HG03039 (cell line): ENCODE measurements at regions not wholly inside any gene's neighbourhood (a gene's known extent, or its start where the extent isn't known, plus 50 kb on each side); places are given as distances from the start of the nearest gene placed in this dataset.
"Not testable (repeated sequence)": the region's sequence is repeated elsewhere in the genome, so short reads cannot be mapped to it uniquely, and the experiment has no call there.

Source experiments
- ATAC-seq: cut with Tn5 transposase; IDR thresholded peaks from one replicate; pipeline ENCODE4 v1.9.1; 2021; ENCODE audit warnings: mild to moderate bottlenecking, moderate library complexity; ENCODE audit not compliant: unreplicated experiment

DNA sequence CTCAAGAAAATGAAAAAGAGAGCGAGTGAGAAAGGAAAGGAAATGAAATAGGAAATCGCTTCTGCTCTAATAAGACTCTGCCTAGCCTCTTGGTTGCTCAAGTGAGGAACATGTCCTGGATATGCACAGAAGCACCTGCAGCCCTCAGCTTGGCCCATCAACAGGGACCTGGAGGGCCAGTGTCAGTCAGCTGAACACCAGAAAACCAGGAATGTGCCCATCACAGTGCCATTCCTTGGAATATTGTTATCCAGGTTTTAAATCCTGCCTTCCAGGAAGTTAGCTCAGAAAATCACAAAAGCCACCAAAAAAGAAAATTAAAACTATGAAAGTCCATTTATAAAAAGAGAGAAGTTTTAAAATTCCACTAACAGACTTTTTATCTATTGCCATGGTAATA is 173.4 kb upstream of the TPM1 start:
- no peak for ATAC-seq

DNA sequence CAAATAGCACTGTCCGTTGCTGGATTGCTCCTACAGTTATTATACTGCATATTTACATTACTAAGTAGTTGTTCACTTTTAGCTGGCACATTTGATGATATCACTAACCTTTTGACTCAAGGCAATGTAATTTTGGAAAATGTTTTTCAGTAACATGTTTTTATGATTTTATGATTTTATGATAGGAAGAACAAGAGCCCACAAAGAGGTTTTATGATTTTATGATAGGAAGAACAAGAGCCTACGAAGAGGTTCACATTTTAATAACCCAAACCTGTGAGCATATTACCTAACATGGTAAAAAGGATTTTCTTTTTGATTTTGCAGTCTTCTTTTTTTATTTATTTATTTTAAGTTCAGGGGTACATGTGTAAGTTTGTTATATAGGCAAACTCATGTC is 172.3 kb upstream of the TPM1 start:
- ATAC-seq, result no peak

DNA sequence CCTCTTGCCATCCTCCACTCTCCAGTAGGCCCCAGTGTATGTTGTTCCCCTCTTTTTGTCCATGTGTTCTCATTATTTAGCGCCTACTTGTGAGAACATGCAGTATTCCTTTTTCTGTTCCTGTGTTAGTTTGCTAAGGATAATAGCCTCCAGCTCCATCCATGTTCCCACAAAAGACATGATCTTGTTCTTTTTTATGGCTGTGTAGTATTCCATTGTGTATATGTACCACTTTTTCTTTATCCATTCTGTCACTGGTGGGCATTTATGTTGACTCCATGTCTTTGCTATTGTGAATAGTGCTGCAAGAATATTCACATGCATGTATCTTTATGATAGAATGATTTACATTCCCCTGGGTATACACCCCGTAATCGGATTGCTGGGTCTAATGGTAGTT is 171.8 kb upstream of the TPM1 start:
- not testable (repeated sequence) for ATAC-seq

GRCh38 chr15:62873203-62873602 is 169.3 kb upstream of the TPM1 start:
- ATAC-seq, result no peak

GRCh38 chr15:62874064-62874463 is 168.5 kb upstream of the TPM1 start:
- ATAC-seq, result no peak

DNA sequence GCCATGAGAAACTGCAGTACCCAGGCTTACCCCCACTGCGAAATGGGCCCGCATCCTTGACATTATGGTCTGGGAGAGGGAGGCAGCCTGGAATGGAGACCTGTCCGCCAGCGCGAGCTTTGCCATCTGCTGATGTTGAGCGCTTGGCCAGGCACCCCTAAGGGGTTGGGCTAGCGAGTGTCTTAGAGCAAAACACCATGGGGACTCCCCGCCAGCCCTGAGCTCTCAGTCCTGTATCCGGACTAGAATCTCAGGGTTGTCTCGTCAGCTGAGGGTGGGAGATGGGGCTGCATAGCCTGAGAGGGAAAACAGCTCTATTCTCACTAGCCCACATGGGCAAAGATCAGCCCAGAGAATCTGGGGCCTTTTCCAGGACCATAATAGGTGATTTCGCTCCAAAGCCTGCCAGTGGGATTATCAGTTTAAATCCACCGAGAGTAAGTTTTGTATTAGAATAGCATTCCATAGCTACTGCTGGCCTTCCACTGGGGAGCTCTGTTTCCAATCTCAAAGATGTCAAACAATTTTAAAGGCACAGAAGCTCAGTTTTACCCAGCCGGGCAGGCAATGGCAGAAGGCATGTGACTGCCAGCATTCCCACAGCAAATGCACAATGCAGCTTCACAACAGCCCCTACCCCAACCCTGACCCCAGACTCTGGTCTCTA is 167.5 kb upstream of the TPM1 start:
- ATAC-seq, result no peak

- no peak for ATAC-seq
Measured at GRCh38 chr15:62875626-62876021, 166.9 kb upstream of the TPM1 start.

DNA sequence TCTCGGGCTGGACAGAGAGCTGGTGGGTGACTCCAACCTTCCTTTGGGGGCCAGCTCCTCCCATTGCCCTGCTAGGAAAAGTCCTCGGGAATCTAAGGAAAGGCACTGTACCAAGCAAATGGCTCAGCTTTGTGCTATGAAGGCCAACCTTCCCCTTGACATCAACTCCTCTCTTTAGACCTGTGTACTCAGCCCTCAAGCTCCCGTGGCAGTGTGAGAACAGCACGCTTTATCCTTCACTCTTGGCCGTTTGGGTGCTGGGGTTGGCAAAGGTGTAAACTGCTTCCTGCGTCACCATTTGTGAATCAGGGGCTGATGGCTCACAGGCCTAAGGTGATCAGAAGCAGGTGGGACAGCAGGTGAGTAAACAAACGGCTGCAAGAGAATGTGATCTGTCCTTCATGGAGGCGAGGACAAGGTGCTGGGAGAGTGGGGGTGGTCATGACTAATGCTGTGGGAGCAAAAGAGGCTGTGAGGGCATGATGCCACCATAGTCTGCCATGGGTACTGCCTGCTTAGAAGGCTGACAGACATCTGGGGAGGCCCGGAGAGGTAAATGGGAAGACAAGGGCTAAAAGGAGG is 165.2 kb upstream of the TPM1 start:
- no peak for ATAC-seq

GRCh38 chr15:62878070-62878469 is 164.5 kb upstream of the TPM1 start:
- no peak for ATAC-seq

DNA sequence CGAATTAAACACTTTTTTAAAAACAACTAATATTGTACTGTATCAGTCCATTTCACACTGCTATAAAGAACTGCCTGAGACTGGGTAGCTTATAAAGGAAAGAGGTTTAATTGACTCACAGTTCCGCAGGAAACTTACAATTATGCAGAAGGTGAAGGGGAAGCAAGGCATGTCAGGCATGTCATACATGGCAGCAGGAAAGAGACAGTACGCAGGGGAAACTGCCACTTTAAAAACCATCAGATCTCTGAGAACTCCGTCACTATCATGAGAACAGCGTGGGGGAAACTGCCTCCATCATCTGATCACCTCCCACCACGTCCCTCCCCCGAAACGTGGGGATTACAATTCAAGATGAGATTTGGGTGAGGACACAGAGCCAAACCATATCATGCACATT is 162.8 kb upstream of the TPM1 start:
- ATAC-seq, result no peak

DNA sequence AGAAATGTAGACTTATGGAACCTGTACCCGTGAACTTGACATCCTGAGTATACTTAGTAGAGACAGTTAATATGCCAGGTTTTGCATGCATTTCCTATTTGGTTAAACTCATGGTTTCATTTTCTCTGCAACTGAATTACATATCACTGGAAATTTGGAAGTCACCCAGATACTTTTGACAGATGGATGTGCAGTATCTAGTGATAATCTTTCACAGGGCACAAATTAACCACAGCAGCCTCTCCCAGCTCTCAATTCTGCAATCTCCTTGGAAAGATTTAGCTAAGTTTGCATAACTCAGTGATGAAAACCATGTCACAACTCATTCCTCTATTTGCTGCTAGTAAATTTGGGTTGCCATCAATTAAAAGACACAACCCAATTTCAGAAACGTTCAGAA is 162.3 kb upstream of the TPM1 start:
- ATAC-seq, result no peak

- no peak for ATAC-seq
Measured at GRCh38 chr15:62881056-62881455, 161.5 kb upstream of the TPM1 start.

- no peak for ATAC-seq
Measured at GRCh38 chr15:62883938-62884479, 158.5 kb upstream of the TPM1 start.

- ATAC-seq, result no peak
Measured at GRCh38 chr15:62886431-62887071, 156.0 kb upstream of the TPM1 start.

- ATAC-seq, result no peak
Measured at GRCh38 chr15:62887113-62887570, 155.4 kb upstream of the TPM1 start.

- ATAC-seq, result no peak
Measured at GRCh38 chr15:62888623-62889022, 153.9 kb upstream of the TPM1 start.

GRCh38 chr15:62889141-62889661 is 153.3 kb upstream of the TPM1 start:
- no peak for ATAC-seq

GRCh38 chr15:62889734-62890505 is 152.6 kb upstream of the TPM1 start:
- no peak for ATAC-seq

GRCh38 chr15:62894322-62895085 is 148.0 kb upstream of the TPM1 start:
- no peak for ATAC-seq

DNA sequence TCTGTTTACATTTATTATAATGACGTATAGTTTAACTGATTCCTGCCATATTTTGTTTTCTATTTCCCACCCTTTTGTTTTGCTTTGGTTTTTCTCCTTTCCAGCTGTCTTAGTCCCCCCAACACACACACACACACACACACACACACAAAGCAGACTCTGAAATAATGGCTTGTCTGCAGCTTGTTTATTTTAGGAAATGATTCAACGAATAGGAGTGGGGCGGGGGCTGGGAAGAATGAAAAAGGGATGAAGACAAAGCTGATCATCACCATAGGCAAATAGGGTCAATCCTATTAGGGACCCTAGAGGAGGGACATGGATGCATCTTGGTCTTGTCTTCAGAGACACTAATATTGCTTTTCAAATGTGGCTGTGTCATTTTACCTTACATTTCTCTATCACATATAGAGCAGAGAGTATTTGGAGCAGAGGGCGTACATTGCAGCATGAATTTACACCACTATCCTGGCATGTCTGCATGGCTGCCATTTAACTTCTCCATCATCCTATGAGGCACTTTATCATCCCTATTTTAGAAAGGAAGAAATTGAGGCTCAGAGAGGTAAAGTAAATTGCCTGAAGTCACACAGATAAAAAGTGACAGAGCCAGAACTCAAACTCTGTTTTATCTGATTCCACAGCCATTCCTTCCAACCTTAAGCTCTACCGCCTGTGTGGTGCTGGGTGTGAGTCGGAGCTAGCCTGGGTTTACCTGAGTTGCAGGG is 147.2 kb upstream of the TPM1 start:
- no peak for ATAC-seq
